IPS-18a (cell line): ENCODE measurements at regions not wholly inside any gene's neighbourhood (a gene's known extent, or its start where the extent isn't known, plus 50 kb on each side); places are given as distances from the start of the nearest gene placed in this dataset.

ENCODE experiments used
- H3K27ac ChIP-seq: one replicate; pipeline ENCODE4 v1.5.1; 2013; ENCODE audit warnings: low read length
- H3K27me3 ChIP-seq: one replicate; pipeline ENCODE4 v1.6.1; 2013; ENCODE audit warnings: mild to moderate bottlenecking, low read length; ENCODE audit not compliant: control insufficient read depth, insufficient read depth
- H3K36me3 ChIP-seq: one replicate; pipeline ENCODE4 v1.6.1; 2013; ENCODE audit warnings: low read depth, low read length; ENCODE audit not compliant: control insufficient read depth
- H3K4me1 ChIP-seq: one replicate; pipeline ENCODE4 v1.6.1; 2013; ENCODE audit warnings: low read depth, low read length; ENCODE audit not compliant: control insufficient read depth
- H3K4me3 ChIP-seq: one replicate; pipeline ENCODE4 v1.5.1; 2013; ENCODE audit warnings: low read length
- H3K9ac ChIP-seq: one replicate; pipeline ENCODE4 v1.6.1; 2013; ENCODE audit warnings: mild to moderate bottlenecking, low read length, moderate library complexity
- H3K9me3 ChIP-seq: one replicate; pipeline ENCODE4 v1.6.1; 2013; ENCODE audit warnings: low read depth, low read length; ENCODE audit not compliant: control insufficient read depth

DNA sequence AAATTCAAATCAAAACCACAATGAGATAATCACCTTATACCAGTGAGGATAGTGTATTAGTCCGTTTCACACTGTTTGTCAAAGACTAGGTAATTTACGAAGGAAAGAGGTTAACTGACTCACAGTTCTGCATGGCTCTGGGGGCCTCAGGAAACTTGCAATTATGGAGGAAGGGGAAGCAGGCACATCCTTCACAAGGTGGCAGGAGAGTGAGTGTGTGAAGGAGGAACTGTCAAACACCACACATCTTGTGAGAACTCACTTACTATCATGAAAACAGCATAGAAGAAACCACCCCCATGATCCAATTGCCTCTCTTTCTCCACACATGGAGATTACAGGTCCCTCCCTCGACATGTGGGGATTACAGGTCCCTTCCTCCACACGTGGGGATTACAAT is 54.7 kb upstream of the TRPC5 start:
- no peak overlapping the region for H3K4me3 ChIP-seq
- no peaks in the 10 kb centered on the region for H3K9me3 ChIP-seq
- H3K4me1 ChIP-seq: no peaks in the 10 kb centered on the region
- no peak overlapping the region for H3K27ac ChIP-seq
- no peak overlapping the region for H3K9ac ChIP-seq
- H3K36me3 ChIP-seq: no peaks in the 10 kb centered on the region
- no peaks in the 10 kb centered on the region for H3K27me3 ChIP-seq
